Gastroesophageal sphincter (tissue), 3 donors: ENCODE measurements at regions not wholly inside any gene's neighbourhood (a gene's known extent, or its start where the extent isn't known, plus 50 kb on each side); places are given as distances from the start of the nearest gene placed in this dataset.

Experiments used
- CTCF ChIP-seq, 4 experiments: fragments of 200-600 bp in 2 of 4; fragments of 450-650 bp in 2 of 4; sonication (generic) in 1 of 4; IDR thresholded peaks; one replicate each; pipeline ENCODE4 v1.5.1; 2017 to 2019; ENCODE audit warnings: antibody characterized with exemption in 4 of 4, mild to moderate bottlenecking in 2 of 4, moderate library complexity in 2 of 4
- POLR2AphosphoS5 ChIP-seq: sonication (generic); formaldehyde crosslinking; IDR thresholded peaks from one replicate; pipeline ENCODE4 v1.6.1; 2017; ENCODE audit warnings: antibody characterized with exemption

- no peak for TF ChIP-seq POLR2AphosphoS5
- no peak for TF ChIP-seq CTCF (IDR thresholded peaks at IDR 0.05)
These were observed 121.6 kb downstream of the PHLDA1 start for GRCh38 chr12:75909714-75910656.
